ENCODE measurements at regions not wholly inside any gene's neighbourhood (a gene's known extent, or its start where the extent isn't known, plus 50 kb on each side); places are given as distances from the start of the nearest gene placed in this dataset.
"Not testable (repeated sequence)": the region's sequence is repeated elsewhere in the genome, so short reads cannot be mapped to it uniquely, and the experiment has no call there.

- DNase-seq (ENCODE audit: low read depth) = no peak
- H3K4me3 ChIP-seq (ENCODE audit: control insufficient read depth, low read depth, low read length) = no peak overlapping the region
- no peak for TF ChIP-seq CTCF (conservative IDR thresholded peaks at IDR 0.05; ENCODE audit: control insufficient read depth, insufficient read depth, low read depth, low read length)
Measured at GRCh38 chr11:34775417-34775888, 140.7 kb downstream of the APIP start.

- H3K4me3 ChIP-seq (ENCODE audit: control insufficient read depth, low read depth, low read length) = no peak overlapping the region
- DNase-seq (ENCODE audit: low read depth) = no peak
- TF ChIP-seq CTCF (conservative IDR thresholded peaks at IDR 0.05; ENCODE audit: control insufficient read depth, insufficient read depth, low read depth, low read length) = no peak
Measured at GRCh38 chr11:34774604-34775003, 141.6 kb downstream of the APIP start.

GRCh38 chr11:34773826-34774225 lies 142.4 kb downstream of the APIP start:
- no peak overlapping the region for H3K4me3 ChIP-seq (ENCODE audit: control insufficient read depth, low read depth, low read length)
- peak; percentile 64 for DNase-seq (ENCODE audit: low read depth)
- TF ChIP-seq CTCF (conservative IDR thresholded peaks at IDR 0.05; ENCODE audit: control insufficient read depth, insufficient read depth, low read depth, low read length) = no peak

- DNase-seq (ENCODE audit: low read depth) = no peak
- TF ChIP-seq CTCF (conservative IDR thresholded peaks at IDR 0.05; ENCODE audit: control insufficient read depth, insufficient read depth, low read depth, low read length) = no peak
- H3K4me3 ChIP-seq (ENCODE audit: control insufficient read depth, low read depth, low read length) = no peak overlapping the region
Measured at GRCh38 chr11:34773211-34773610, 143.0 kb downstream of the APIP start.

GRCh38 chr11:34770111-34770510 lies 146.1 kb downstream of the APIP start:
- no peak for DNase-seq (ENCODE audit: low read depth)
- TF ChIP-seq CTCF (conservative IDR thresholded peaks at IDR 0.05; ENCODE audit: control insufficient read depth, insufficient read depth, low read depth, low read length) = no peak
- H3K4me3 ChIP-seq (ENCODE audit: control insufficient read depth, low read depth, low read length) = no peak overlapping the region

GRCh38 chr11:34769224-34769623 lies 147.0 kb downstream of the APIP start:
- TF ChIP-seq CTCF (conservative IDR thresholded peaks at IDR 0.05; ENCODE audit: control insufficient read depth, insufficient read depth, low read depth, low read length) = no peak
- no peak overlapping the region for H3K4me3 ChIP-seq (ENCODE audit: control insufficient read depth, low read depth, low read length)
- DNase-seq (ENCODE audit: low read depth) = no peak

GRCh38 chr11:34762625-34763024 lies 141.7 kb downstream of the EHF start:
- H3K4me3 ChIP-seq (ENCODE audit: control insufficient read depth, low read depth, low read length); DNase-seq (ENCODE audit: low read depth): not testable (repeated sequence)

Measured in fibroblast of mammary gland (primary cell).